ENCODE measurements at regions not wholly inside any gene's neighbourhood (a gene's known extent, or its start where the extent isn't known, plus 50 kb on each side); places are given as distances from the start of the nearest gene placed in this dataset.

DNA sequence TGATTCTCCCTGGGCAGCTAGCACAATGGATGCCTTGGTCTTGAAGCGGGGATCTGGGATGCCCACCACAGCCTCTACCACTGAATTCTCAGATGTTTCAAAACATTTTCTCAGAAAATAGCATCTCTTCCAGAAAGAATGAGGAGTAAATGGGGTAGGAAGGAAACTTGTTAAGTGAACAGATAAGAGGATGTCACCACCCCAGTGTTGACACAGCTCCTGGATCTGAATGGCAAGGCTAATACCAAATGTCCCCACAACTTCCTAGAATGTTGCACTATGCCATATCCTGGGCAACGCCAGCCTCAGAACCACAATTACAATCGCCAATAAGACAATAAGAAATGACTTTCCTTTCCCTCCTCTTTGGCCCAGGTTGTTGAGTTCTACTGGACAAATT, 177.2 kb downstream of the BCL11A start:
- H3K36me3 ChIP-seq (ENCODE audit: control insufficient read depth, insufficient read depth, low read length), result no peaks in the 10 kb centered on the region
- TF ChIP-seq, protein P1, sequence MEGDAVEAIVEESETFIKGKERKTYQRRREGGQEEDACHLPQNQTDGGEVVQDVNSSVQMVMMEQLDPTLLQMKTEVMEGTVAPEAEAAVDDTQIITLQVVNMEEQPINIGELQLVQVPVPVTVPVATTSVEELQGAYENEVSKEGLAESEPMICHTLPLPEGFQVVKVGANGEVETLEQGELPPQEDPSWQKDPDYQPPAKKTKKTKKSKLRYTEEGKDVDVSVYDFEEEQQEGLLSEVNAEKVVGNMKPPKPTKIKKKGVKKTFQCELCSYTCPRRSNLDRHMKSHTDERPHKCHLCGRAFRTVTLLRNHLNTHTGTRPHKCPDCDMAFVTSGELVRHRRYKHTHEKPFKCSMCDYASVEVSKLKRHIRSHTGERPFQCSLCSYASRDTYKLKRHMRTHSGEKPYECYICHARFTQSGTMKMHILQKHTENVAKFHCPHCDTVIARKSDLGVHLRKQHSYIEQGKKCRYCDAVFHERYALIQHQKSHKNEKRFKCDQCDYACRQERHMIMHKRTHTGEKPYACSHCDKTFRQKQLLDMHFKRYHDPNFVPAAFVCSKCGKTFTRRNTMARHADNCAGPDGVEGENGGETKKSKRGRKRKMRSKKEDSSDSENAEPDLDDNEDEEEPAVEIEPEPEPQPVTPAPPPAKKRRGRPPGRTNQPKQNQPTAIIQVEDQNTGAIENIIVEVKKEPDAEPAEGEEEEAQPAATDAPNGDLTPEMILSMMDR (IDR thresholded peaks at IDR 0.05; ENCODE audit: insufficient read depth, low read length, poor library complexity, severe bottlenecking), result no peak

DNA sequence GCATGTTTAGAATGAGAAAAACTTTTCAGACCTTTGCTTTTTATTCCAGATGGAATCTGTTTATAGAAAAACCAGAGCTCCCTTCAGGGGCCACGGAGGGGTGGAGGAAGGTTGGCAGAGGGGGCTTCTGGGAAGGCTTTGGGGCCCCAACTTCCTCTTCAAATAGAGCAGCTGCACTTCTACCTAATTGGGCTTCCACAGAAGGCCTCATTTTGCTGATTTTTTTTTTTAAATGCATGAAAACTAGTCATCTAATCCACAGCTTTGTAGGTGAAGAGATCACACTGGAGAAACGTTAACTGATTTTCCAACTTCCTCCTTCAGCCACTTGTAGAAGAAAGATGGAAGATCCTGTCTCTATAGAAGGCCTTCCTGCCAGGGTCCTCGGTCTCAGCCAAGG, 181.8 kb downstream of the BCL11A start:
- H3K36me3 ChIP-seq (ENCODE audit: control insufficient read depth, insufficient read depth, low read length), result no peaks in the 10 kb centered on the region
- TF ChIP-seq, protein P1 (IDR thresholded peaks at IDR 0.05; ENCODE audit: insufficient read depth, low read length, poor library complexity, severe bottlenecking), result no peak

More for the DNA sequence above, 177.2 kb downstream of the BCL11A start:
- Histone ChIP-seq H3K27me3 (ENCODE audit: control insufficient read depth, insufficient read depth, low read length) (no peaks in the 10 kb centered on the region), H3K4me3 (ENCODE audit: low read depth, low read length) (no peak overlapping the region)
- DNase-seq (ENCODE audit: low read depth), result no peak

GRCh38 chr2:60371219-60371618, 182.2 kb downstream of the BCL11A start:
- Histone ChIP-seq H3K4me3 (ENCODE audit: low read depth, low read length) (no peak overlapping the region), H3K27me3 (ENCODE audit: control insufficient read depth, insufficient read depth, low read length) (no peaks in the 10 kb centered on the region), H3K36me3 (ENCODE audit: control insufficient read depth, insufficient read depth, low read length) (no peaks in the 10 kb centered on the region)
- TF ChIP-seq, protein P1 (IDR thresholded peaks at IDR 0.05; ENCODE audit: insufficient read depth, low read length, poor library complexity, severe bottlenecking), result no peak
- no peak for DNase-seq (ENCODE audit: low read depth)

More for the DNA sequence above, 181.8 kb downstream of the BCL11A start:
- H3K4me3 ChIP-seq (ENCODE audit: low read depth, low read length), result no peak overlapping the region
- no peak for DNase-seq (ENCODE audit: low read depth)
- H3K27me3 ChIP-seq (ENCODE audit: control insufficient read depth, insufficient read depth, low read length), result no peaks in the 10 kb centered on the region

DNA sequence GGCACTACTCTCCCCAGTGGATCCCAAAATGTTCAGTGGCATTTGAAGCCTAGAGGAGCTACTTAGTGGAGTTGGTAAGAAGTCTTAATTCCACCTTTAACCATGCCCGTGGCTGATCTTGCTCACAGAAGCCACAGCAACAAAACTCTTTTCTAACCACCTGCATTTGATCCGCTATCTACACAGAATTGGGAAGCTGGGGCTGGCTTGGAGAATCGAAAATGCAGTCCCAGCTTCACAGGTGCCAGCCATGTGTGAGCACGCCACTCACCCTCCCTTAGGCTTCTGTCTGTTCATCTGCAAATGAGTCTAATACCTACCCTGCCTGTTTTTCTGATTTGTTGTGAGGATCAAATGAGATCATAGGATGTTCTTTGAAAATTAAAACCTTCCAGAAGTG, 182.6 kb downstream of the BCL11A start:
- H3K36me3 ChIP-seq (ENCODE audit: control insufficient read depth, insufficient read depth, low read length), result no peaks in the 10 kb centered on the region
- TF ChIP-seq, protein P1 (IDR thresholded peaks at IDR 0.05; ENCODE audit: insufficient read depth, low read length, poor library complexity, severe bottlenecking), result no peak
- no peaks in the 10 kb centered on the region for H3K27me3 ChIP-seq (ENCODE audit: control insufficient read depth, insufficient read depth, low read length)
- no peak for DNase-seq (ENCODE audit: low read depth)
- H3K4me3 ChIP-seq (ENCODE audit: low read depth, low read length), result no peak overlapping the region

GRCh38 chr2:60368456-60368855, 185.0 kb downstream of the BCL11A start:
- TF ChIP-seq, protein P1 (IDR thresholded peaks at IDR 0.05; ENCODE audit: insufficient read depth, low read length, poor library complexity, severe bottlenecking), result no peak
- DNase-seq (ENCODE audit: low read depth), result no peak
- Histone ChIP-seq H3K27me3 (ENCODE audit: control insufficient read depth, insufficient read depth, low read length) (no peaks in the 10 kb centered on the region), H3K4me3 (ENCODE audit: low read depth, low read length) (no peak overlapping the region), H3K36me3 (ENCODE audit: control insufficient read depth, insufficient read depth, low read length) (no peaks in the 10 kb centered on the region)

DNA sequence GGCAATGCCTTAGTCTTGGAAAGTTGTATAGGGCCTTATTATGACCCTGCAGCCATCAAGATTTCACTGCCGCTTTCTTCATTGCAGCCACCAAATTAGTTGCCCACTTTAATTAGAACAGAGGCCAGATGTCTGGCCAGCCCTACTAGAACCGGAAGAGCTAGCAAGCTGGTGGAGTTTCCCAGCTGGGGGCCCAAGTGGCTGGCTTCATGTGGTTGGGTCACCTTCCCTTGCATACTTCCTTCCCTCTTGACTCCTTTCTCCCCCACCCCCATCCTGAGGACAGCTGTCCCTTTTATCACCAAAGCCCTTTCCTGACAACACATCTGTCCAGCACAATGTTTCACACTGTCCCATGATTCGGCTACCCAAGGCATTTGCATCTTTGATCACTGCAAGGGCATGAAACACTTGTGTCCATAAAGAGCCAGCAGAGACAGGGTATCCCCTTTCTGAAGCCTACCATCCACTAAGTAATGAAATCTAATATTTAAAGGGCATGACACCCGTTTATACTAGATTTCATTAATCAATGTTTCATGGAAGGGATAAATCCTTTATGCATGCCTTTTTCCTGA, 187.2 kb downstream of the BCL11A start:
- no peaks in the 10 kb centered on the region for H3K36me3 ChIP-seq (ENCODE audit: control insufficient read depth, insufficient read depth, low read length)
- H3K27me3 ChIP-seq (ENCODE audit: control insufficient read depth, insufficient read depth, low read length), result no peaks in the 10 kb centered on the region
- H3K4me3 ChIP-seq (ENCODE audit: low read depth, low read length), result no peak overlapping the region
- TF ChIP-seq, protein P1 (IDR thresholded peaks at IDR 0.05; ENCODE audit: insufficient read depth, low read length, poor library complexity, severe bottlenecking), result no peak
- no peak for DNase-seq (ENCODE audit: low read depth)

Data from kidney epithelial cell (primary cell).